ENCODE measurements at regions not wholly inside any gene's neighbourhood (a gene's known extent, or its start where the extent isn't known, plus 50 kb on each side); places are given as distances from the start of the nearest gene placed in this dataset.

DNA sequence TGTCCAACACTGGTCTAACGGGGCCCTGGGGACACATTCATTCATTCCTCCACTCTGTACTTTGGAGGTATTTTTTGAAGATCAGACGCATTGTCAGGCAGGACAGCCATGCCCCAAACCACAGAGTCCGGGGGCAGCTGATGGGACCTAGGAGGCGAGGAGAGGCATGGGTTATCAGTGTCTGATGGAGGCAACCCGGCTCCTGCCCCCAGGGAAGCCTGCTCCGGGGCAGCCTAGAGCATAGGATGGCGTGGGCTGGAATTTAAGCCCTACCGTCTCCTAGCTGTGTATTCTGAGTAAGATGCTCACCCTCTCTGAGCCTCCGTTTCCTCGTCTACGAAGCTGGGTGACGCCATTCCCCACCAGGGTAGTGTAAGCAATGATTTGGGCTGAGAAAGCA is 55.4 kb upstream of the ELN start:
- Histone ChIP-seq H3K4me1 (replicated peaks in 1 of 2; ENCODE audit: control insufficient read depth in 2 of 2, insufficient read depth in 2 of 2, low read length in 2 of 2) (peaks cover 0 to 3% of the 10 kb centered on the region in 2 experiments; a peak in 1 of 5 replicates), H3K9ac (ENCODE audit: insufficient read depth in 1 of 2, low read depth in 2 of 2, low read length in 2 of 2) (no peak overlapping the region), H3K4me3 (no peak overlapping the region), H4K20me1 (replicated peaks; ENCODE audit: control insufficient read depth, insufficient read depth, low read length) (peaks cover 10% of the 10 kb centered on the region; the same call in 1 of the 2 replicates), H3K27ac (ENCODE audit: extremely low read depth, low read depth, low read length) (no peak overlapping the region), H2AFZ (ENCODE audit: low read depth, low read length) (no peak overlapping the region), H3K4me2 (ENCODE audit: insufficient read depth, low read length) (no peak overlapping the region), H3K36me3 (ENCODE audit: control insufficient read depth, insufficient read depth, low read length) (no peaks in the 10 kb centered on the region), H3K27me3 (ENCODE audit: control insufficient read depth in 2 of 2, insufficient read depth in 2 of 2, low read length in 2 of 2) (peaks cover 26 to 70% of the 10 kb centered on the region in 2 experiments), H3K79me2 (ENCODE audit: control insufficient read depth, insufficient read depth, low read length) (no peaks in the 10 kb centered on the region), H3K9me3 (replicated peaks; ENCODE audit: control insufficient read depth, insufficient read depth, low read depth, low read length) (no peaks in the 10 kb centered on the region), H3K9me1 (ENCODE audit: control insufficient read depth, insufficient read depth, low read length) (no peaks in the 10 kb centered on the region)
- no TSS peak for BruUV-seq (replicated peaks)
- ATAC-seq (no peak), DNase-seq (ENCODE audit: extremely low read depth in 1 of 4, low spot score in 3 of 4) (no peak), FAIRE-seq (no peak)
- ChIA-PET POLR2A (interaction anchor here (0.6 kb wide), 1 partner anchor 21 kb away, joined by 3 read pairs; no protein-coding TSS in a partner anchor), CTCF (ENCODE audit: low intra/inter-chr PET ratio) (no interaction called here)
- in situ Hi-C loops (cut with MboI): no loop called here
- TF ChIP-seq PHF8 (IDR thresholded peaks at IDR 0.05; ENCODE audit: borderline replicate concordance, low read length): no peak
- peak; percentile 49 for TF ChIP-seq ZFP36 (IDR thresholded peaks at IDR 0.05; ENCODE audit: low read depth, low read length, partially characterized antibody)
- under 1% methylated on average over 12 of the region's 12 CpGs for WGBS (ENCODE audit: insufficient coverage, low coverage, missing lambda C conversion rate)
- intact Hi-C loops (cut with micrococcal nuclease): no loop called here

DNA sequence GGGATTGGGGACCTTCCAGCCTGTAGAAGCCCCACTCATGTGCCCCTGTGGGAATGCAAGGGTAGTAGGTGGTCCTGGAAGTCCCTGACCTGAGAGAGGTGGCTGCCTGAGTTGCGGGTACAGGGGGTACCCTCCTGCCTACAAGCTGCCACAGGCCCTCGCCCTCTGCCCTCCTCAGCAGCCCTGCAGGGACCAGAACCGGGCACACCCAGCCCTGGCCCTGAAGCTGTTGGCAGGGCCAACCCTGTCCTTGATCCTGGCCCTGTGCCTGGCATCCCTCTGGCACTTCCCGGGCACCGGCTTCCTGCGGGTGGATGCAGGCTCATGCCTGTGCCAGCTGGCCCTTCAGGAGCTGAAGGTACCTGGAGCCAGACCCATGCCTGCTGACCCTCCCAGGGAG is 54.9 kb upstream of the ELN start:
- Histone ChIP-seq H2AFZ (ENCODE audit: low read depth, low read length) (no peak overlapping the region), H3K27me3 (ENCODE audit: control insufficient read depth in 2 of 2, insufficient read depth in 2 of 2, low read length in 2 of 2) (peaks cover 31 to 75% of the 10 kb centered on the region in 2 experiments), H3K4me3 (no peak overlapping the region), H3K27ac (ENCODE audit: extremely low read depth, low read depth, low read length) (no peak overlapping the region), H3K79me2 (ENCODE audit: control insufficient read depth, insufficient read depth, low read length) (no peaks in the 10 kb centered on the region), H3K4me2 (ENCODE audit: insufficient read depth, low read length) (no peak overlapping the region), H3K36me3 (ENCODE audit: control insufficient read depth, insufficient read depth, low read length) (no peaks in the 10 kb centered on the region), H4K20me1 (replicated peaks; ENCODE audit: control insufficient read depth, insufficient read depth, low read length) (peaks cover 13% of the 10 kb centered on the region), H3K4me1 (replicated peaks in 1 of 2; ENCODE audit: control insufficient read depth in 2 of 2, insufficient read depth in 2 of 2, low read length in 2 of 2) (peaks cover 0 to 4% of the 10 kb centered on the region in 2 experiments; a peak in 1 of 5 replicates), H3K9me1 (ENCODE audit: control insufficient read depth, insufficient read depth, low read length) (no peaks in the 10 kb centered on the region), H3K9me3 (replicated peaks; ENCODE audit: control insufficient read depth, insufficient read depth, low read depth, low read length) (no peaks in the 10 kb centered on the region), H3K9ac (ENCODE audit: insufficient read depth in 1 of 2, low read depth in 2 of 2, low read length in 2 of 2) (no peak overlapping the region)
- intact Hi-C loops (cut with micrococcal nuclease) (no loop called here), in situ Hi-C loops (cut with MboI) (no loop called here)
- POLR2A ChIA-PET: interaction anchor here (0.6 kb wide), 1 partner anchor 21 kb away, joined by 3 read pairs; no protein-coding TSS in a partner anchor
- no TSS peak for BruUV-seq (replicated peaks)
- DNase-seq (ENCODE audit: extremely low read depth in 1 of 4, low spot score in 3 of 4) (no peak), ATAC-seq (no peak), FAIRE-seq (no peak)
- WGBS (ENCODE audit: insufficient coverage, low coverage, missing lambda C conversion rate): 1% methylated on average over 6 of the region's 6 CpGs
- CTCF ChIA-PET (ENCODE audit: low intra/inter-chr PET ratio): no interaction called here
- no peak for TF ChIP-seq MEIS2 (IDR thresholded peaks at IDR 0.05; ENCODE audit: partially characterized antibody)
- TF ChIP-seq KLF6 (CRISPR knock-in tag; IDR thresholded peaks at IDR 0.05; ENCODE audit: borderline replicate concordance): no peak
- TF ChIP-seq, protein P1, sequence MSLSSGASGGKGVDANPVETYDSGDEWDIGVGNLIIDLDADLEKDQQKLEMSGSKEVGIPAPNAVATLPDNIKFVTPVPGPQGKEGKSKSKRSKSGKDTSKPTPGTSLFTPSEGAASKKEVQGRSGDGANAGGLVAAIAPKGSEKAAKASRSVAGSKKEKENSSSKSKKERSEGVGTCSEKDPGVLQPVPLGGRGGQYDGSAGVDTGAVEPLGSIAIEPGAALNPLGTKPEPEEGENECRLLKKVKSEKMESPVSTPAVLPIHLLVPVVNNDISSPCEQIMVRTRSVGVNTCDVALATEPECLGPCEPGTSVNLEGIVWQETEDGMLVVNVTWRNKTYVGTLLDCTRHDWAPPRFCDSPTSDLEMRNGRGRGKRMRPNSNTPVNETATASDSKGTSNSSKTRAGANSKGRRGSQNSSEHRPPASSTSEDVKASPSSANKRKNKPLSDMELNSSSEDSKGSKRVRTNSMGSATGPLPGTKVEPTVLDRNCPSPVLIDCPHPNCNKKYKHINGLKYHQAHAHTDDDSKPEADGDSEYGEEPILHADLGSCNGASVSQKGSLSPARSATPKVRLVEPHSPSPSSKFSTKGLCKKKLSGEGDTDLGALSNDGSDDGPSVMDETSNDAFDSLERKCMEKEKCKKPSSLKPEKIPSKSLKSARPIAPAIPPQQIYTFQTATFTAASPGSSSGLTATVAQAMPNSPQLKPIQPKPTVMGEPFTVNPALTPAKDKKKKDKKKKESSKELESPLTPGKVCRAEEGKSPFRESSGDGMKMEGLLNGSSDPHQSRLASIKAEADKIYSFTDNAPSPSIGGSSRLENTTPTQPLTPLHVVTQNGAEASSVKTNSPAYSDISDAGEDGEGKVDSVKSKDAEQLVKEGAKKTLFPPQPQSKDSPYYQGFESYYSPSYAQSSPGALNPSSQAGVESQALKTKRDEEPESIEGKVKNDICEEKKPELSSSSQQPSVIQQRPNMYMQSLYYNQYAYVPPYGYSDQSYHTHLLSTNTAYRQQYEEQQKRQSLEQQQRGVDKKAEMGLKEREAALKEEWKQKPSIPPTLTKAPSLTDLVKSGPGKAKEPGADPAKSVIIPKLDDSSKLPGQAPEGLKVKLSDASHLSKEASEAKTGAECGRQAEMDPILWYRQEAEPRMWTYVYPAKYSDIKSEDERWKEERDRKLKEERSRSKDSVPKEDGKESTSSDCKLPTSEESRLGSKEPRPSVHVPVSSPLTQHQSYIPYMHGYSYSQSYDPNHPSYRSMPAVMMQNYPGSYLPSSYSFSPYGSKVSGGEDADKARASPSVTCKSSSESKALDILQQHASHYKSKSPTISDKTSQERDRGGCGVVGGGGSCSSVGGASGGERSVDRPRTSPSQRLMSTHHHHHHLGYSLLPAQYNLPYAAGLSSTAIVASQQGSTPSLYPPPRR (CRISPR knock-in tag; IDR thresholded peaks at IDR 0.05; ENCODE audit: borderline replicate concordance): no peak
- no peak for TF ChIP-seq TEAD1 (CRISPR knock-in tag; IDR thresholded peaks at IDR 0.05)
- no peak for TF ChIP-seq HMGN3 (IDR thresholded peaks at IDR 0.05; ENCODE audit: borderline replicate concordance, extremely low read depth, insufficient read length, low read depth, low read length)
- no peak for TF ChIP-seq RFX5 (IDR thresholded peaks at IDR 0.05; ENCODE audit: low read depth, low read length)
- TF ChIP-seq, protein P2, sequence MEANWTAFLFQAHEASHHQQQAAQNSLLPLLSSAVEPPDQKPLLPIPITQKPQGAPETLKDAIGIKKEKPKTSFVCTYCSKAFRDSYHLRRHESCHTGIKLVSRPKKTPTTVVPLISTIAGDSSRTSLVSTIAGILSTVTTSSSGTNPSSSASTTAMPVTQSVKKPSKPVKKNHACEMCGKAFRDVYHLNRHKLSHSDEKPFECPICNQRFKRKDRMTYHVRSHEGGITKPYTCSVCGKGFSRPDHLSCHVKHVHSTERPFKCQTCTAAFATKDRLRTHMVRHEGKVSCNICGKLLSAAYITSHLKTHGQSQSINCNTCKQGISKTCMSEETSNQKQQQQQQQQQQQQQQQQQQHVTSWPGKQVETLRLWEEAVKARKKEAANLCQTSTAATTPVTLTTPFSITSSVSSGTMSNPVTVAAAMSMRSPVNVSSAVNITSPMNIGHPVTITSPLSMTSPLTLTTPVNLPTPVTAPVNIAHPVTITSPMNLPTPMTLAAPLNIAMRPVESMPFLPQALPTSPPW (CRISPR knock-in tag; IDR thresholded peaks at IDR 0.05): no peak
